ENCODE measurements at regions not wholly inside any gene's neighbourhood (a gene's known extent, or its start where the extent isn't known, plus 50 kb on each side); places are given as distances from the start of the nearest gene placed in this dataset.

- H3K4me1 ChIP-seq: peaks cover 0 to 22% (median 0%) of the 10 kb centered on the region in 3 donors
- no peaks in the 10 kb centered on the region for H3K9me3 ChIP-seq
- TF ChIP-seq POLR2A (IDR thresholded peaks at IDR 0.05) (no peak), EP300 (IDR thresholded peaks at IDR 0.05) (no peak), POLR2AphosphoS5 (IDR thresholded peaks at IDR 0.05) (no peak), CTCF (IDR thresholded peaks at IDR 0.05) (no peak)
- no peaks in the 10 kb centered on the region for H3K36me3 ChIP-seq
- H3K27ac ChIP-seq: no peak overlapping the region
- 93 to 94% methylated on average over 3 to 7 of the region's 7 CpGs for WGBS, 2 donors (ENCODE audit: low coverage in 1 of 2)
- ATAC-seq: no peak
- H3K27me3 ChIP-seq: no peaks in the 10 kb centered on the region
- no peak overlapping the region for H3K4me3 ChIP-seq
These were observed 184.3 kb downstream of the THBS2 start for GRCh38 chr6:169069356-169069755.

GRCh38 chr6:169064194-169064593 is 189.5 kb downstream of the THBS2 start:
- 35 to 62% methylated on average over 5 to 7 of the region's 7 CpGs for WGBS, 2 donors (ENCODE audit: low coverage in 1 of 2)
- no peaks in the 10 kb centered on the region for H3K27me3 ChIP-seq

GRCh38 chr6:169062272-169062671 is 191.4 kb downstream of the THBS2 start:
- no CpG with 5 or more reads among the region's 12 CpGs for WGBS, 2 donors (ENCODE audit: low coverage in 1 of 2)
- ATAC-seq: no peak

More at GRCh38 chr6:169064194-169064593, 189.5 kb downstream of the THBS2 start:
- no peak overlapping the region for H3K27ac ChIP-seq
- TF ChIP-seq EP300 (IDR thresholded peaks at IDR 0.05) (no peak), CTCF (IDR thresholded peaks at IDR 0.05) (no peak), POLR2A (IDR thresholded peaks at IDR 0.05) (no peak), POLR2AphosphoS5 (IDR thresholded peaks at IDR 0.05) (no peak)
- no peaks in the 10 kb centered on the region for H3K36me3 ChIP-seq
- no peaks in the 10 kb centered on the region for H3K4me1 ChIP-seq
- H3K9me3 ChIP-seq: no peaks in the 10 kb centered on the region
- no peak overlapping the region for H3K4me3 ChIP-seq
- no peak for ATAC-seq

DNA sequence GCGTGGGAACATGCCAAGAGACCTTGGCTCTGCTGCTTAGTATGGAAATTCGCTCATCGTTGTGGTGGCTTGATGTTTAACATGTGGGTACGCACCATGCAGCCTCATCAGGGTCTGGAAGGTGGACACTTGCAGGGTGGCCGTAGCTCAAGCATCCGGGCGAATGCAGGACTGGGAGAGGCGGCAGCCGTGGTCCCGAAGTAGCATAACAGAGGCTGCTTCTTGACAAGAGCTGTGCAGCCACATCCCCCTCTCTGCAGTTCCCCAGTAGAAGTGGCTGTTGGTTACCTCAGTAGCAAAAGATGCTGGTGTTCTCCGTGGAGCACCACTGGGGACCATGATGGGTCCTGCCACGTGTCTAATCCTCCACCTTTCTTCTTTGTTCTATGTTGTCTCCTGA is 195.0 kb downstream of the THBS2 start:
- Histone ChIP-seq H3K27ac (no peak overlapping the region), H3K27me3 (no peaks in the 10 kb centered on the region), H3K36me3 (no peaks in the 10 kb centered on the region), H3K4me1 (no peaks in the 10 kb centered on the region), H3K9me3 (peaks cover 0 to 5% (median 0%) of the 10 kb centered on the region in 3 donors), H3K4me3 (no peak overlapping the region)
- WGBS, 2 donors (ENCODE audit: low coverage in 1 of 2): 88 to 93% methylated on average over 2 to 4 of the region's 12 CpGs
- ATAC-seq: no peak
- TF ChIP-seq POLR2AphosphoS5 (IDR thresholded peaks at IDR 0.05): no peak
- no peak for TF ChIP-seq EP300 (IDR thresholded peaks at IDR 0.05)
- TF ChIP-seq CTCF (IDR thresholded peaks at IDR 0.05): no peak
- TF ChIP-seq POLR2A (IDR thresholded peaks at IDR 0.05): no peak

More at GRCh38 chr6:169062272-169062671, 191.4 kb downstream of the THBS2 start:
- no peaks in the 10 kb centered on the region for H3K4me1 ChIP-seq
- no peak for TF ChIP-seq EP300 (IDR thresholded peaks at IDR 0.05)
- TF ChIP-seq POLR2A (IDR thresholded peaks at IDR 0.05): no peak
- TF ChIP-seq POLR2AphosphoS5 (IDR thresholded peaks at IDR 0.05): no peak
- TF ChIP-seq CTCF (IDR thresholded peaks at IDR 0.05): no peak
- no peaks in the 10 kb centered on the region for H3K36me3 ChIP-seq
- no peaks in the 10 kb centered on the region for H3K9me3 ChIP-seq
- H3K27me3 ChIP-seq: no peaks in the 10 kb centered on the region
- no peak overlapping the region for H3K4me3 ChIP-seq
- H3K27ac ChIP-seq: no peak overlapping the region

GRCh38 chr6:169052462-169052861 is 201.2 kb downstream of the THBS2 start:
- H3K9me3 ChIP-seq: peaks cover 0 to 5% (median 0%) of the 10 kb centered on the region in 3 donors
- H3K4me1 ChIP-seq: no peaks in the 10 kb centered on the region
- H3K27ac ChIP-seq: no peak overlapping the region
- TF ChIP-seq EP300 (IDR thresholded peaks at IDR 0.05): no peak
- no peak for TF ChIP-seq POLR2AphosphoS5 (IDR thresholded peaks at IDR 0.05)
- no peak for TF ChIP-seq CTCF (IDR thresholded peaks at IDR 0.05)
- TF ChIP-seq POLR2A (IDR thresholded peaks at IDR 0.05): no peak
- H3K27me3 ChIP-seq: no peaks in the 10 kb centered on the region
- no peak for ATAC-seq
- H3K36me3 ChIP-seq: no peaks in the 10 kb centered on the region
- no peak overlapping the region for H3K4me3 ChIP-seq

Measured in gastroesophageal sphincter (tissue), 4 donors.